Transverse colon (tissue), 4 donors: ENCODE measurements at regions not wholly inside any gene's neighbourhood (a gene's known extent, or its start where the extent isn't known, plus 50 kb on each side); places are given as distances from the start of the nearest gene placed in this dataset.
A peak's percentile ranks its signal among the peaks of the same experiment; 100 is the strongest.

Experiments used
- DNase-seq: peaks from one replicate; pipeline ENCODE4 v3.0.0-alpha.2; 2019
- H3K27ac ChIP-seq, 4 donors: fragments of 200-600 bp; sonication (generic); 2 replicates each; pipeline ENCODE4 v1.5.1; 2016 to 2018; ENCODE audit warnings: inconsistent platforms in 4 of 4
- H3K27me3 ChIP-seq: fragments of 200-600 bp; sonication (generic); 2 replicates; pipeline ENCODE4 v1.5.1; 2017; ENCODE audit warnings: inconsistent platforms
- H3K36me3 ChIP-seq, 4 donors: fragments of 200-600 bp; sonication (generic); 2 replicates each; pipeline ENCODE4 v1.5.1; 2017 to 2019; ENCODE audit warnings: inconsistent platforms in 4 of 4
- H3K4me1 ChIP-seq, 4 donors: fragments of 200-600 bp; sonication (generic); 2 replicates each; pipeline ENCODE4 v1.5.1; 2017 to 2020; ENCODE audit warnings: inconsistent platforms in 4 of 4
- H3K4me3 ChIP-seq, 4 donors: fragments of 200-600 bp; sonication (generic); 1 replicate in 1 of 4; 2 replicates in 3 of 4; pipeline versions ENCODE4 v1.5.1 to v1.6.1; 2017 to 2019; ENCODE audit warnings: inconsistent platforms in 4 of 4
- H3K9me3 ChIP-seq, 2 donors: fragments of 200-600 bp; sonication (generic); 2 replicates each; pipeline ENCODE4 v1.5.1; 2017 to 2019; ENCODE audit warnings: inconsistent platforms in 2 of 2
- EP300 ChIP-seq: sonication (generic); formaldehyde crosslinking; IDR thresholded peaks from one replicate; pipeline ENCODE4 v1.6.1; 2017; ENCODE audit warnings: antibody characterized with exemption, low read depth
- POLR2A ChIP-seq: fragments of 450-650 bp; IDR thresholded peaks from one replicate; pipeline ENCODE4 v1.6.1; 2016; ENCODE audit warnings: antibody characterized with exemption, mild to moderate bottlenecking, moderate library complexity
- POLR2AphosphoS5 ChIP-seq, 3 donors: sonication (generic); formaldehyde crosslinking; IDR thresholded peaks; one replicate each; pipeline ENCODE4 v1.6.1; 2016; ENCODE audit warnings: antibody characterized with exemption in 3 of 3
- WGBS, 2 donors: methylation state at CpG; one replicate each; pipeline ENCODE4 v1.1.5; 2018; ENCODE audit warnings: low coverage in 1 of 2; 5-methylcytosine and 5-hydroxymethylcytosine counted together
- in situ Hi-C, 4 donors: fragments of 200-750 bp; cut with MboI; loops; one replicate each; pipeline versions ENCODE4 v1.15.0 to v1.15.1; 2017; ENCODE audit warnings: low sequenced_read_pairs in 3 of 4, low pct_ligation_motif_present in 1 of 4, low pct_unique_long_range_greater_than_20kb in 1 of 4
- intact Hi-C: fragments of 100-400 bp; cut with DNase I; formaldehyde crosslinking; loops from one replicate; pipeline ENCODE4 v1.15.1; 2023; ENCODE audit warnings: low total_unique reads
- TF ChIP-seq, protein P1 (sequence below), 5 experiments: fragments of 200-600 bp in 3 of 5; fragments of 450-650 bp in 2 of 5; sonication (generic) in 3 of 5; IDR thresholded peaks; 1 replicate in 2 of 5; 2 replicates in 3 of 5; pipeline ENCODE4 v1.5.1; 2016 to 2017; ENCODE audit warnings: antibody characterized with exemption in 5 of 5, inconsistent platforms in 3 of 5, mild to moderate bottlenecking in 2 of 5, moderate library complexity in 1 of 5

DNA sequence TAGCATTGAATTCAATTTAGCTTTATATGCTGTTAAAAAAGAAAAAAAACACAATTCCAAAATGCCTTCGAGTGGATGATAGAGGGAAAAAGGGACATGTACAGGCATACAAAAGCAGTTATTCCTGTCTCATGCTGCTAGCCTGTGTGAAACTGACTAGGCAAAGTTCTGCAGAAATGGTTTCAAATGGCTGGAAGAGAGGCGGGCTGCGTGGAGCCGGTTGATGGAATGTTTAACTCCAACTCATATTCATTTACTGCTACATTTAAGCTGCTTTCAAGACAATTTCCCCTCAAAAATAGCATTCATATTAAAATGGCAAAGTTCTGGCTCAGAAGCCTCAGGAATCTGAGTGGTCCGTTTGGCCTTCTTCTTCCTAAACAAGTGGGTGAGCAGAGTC is 143.8 kb upstream of the PPARGC1A start:
- H3K27ac ChIP-seq: no peak overlapping the region
- in situ Hi-C loops (no loop called here), intact Hi-C loops (no loop called here)
- H3K4me1 ChIP-seq: no peaks in the 10 kb centered on the region
- no peak for DNase-seq
- no peaks in the 10 kb centered on the region for H3K9me3 ChIP-seq
- 85 to 86% methylated on average over 4 to 5 of the region's 5 CpGs for WGBS, 2 donors
- no peaks in the 10 kb centered on the region for H3K27me3 ChIP-seq
- H3K36me3 ChIP-seq: no peaks in the 10 kb centered on the region
- H3K4me3 ChIP-seq: no peak overlapping the region
- TF ChIP-seq POLR2A (no peak), EP300 (no peak), POLR2AphosphoS5 (IDR thresholded peaks at IDR 0.05) (no peak)
- TF ChIP-seq, protein P1, sequence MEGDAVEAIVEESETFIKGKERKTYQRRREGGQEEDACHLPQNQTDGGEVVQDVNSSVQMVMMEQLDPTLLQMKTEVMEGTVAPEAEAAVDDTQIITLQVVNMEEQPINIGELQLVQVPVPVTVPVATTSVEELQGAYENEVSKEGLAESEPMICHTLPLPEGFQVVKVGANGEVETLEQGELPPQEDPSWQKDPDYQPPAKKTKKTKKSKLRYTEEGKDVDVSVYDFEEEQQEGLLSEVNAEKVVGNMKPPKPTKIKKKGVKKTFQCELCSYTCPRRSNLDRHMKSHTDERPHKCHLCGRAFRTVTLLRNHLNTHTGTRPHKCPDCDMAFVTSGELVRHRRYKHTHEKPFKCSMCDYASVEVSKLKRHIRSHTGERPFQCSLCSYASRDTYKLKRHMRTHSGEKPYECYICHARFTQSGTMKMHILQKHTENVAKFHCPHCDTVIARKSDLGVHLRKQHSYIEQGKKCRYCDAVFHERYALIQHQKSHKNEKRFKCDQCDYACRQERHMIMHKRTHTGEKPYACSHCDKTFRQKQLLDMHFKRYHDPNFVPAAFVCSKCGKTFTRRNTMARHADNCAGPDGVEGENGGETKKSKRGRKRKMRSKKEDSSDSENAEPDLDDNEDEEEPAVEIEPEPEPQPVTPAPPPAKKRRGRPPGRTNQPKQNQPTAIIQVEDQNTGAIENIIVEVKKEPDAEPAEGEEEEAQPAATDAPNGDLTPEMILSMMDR (IDR thresholded peaks at IDR 0.05): no peak

DNA sequence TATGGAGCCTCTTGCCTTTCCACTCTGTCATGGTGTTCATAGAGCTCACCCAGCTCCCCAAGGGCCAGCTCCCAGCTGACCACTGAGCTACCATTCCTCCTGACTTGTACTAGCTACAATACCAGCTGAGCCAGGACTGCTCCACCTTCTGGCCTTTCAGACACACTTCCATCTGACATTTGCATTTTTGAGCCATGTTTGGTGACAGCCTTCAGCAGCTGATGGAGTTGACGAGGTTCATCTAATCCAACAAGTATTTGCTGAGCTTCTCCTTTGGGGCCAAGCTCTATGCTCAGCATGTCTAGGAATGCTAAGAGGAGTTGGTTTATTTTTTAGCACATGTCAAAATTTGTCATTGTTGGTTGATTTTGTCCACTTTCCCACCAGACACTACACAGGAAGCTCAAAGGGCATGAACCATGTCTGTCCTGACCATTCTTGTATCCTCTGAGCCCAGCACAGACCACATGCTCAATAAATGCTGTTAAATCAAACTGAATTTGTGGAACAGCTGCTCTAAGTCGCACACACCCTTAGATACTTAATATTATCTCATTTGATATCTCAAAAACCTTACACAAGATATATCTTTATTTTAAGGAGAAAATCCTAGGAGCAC is 142.6 kb upstream of the PPARGC1A start:
- WGBS, 2 donors: 67 to 75% methylated on average over 1 to 2 of the region's 2 CpGs
- no peaks in the 10 kb centered on the region for H3K9me3 ChIP-seq
- no peak overlapping the region for H3K4me3 ChIP-seq
- H3K36me3 ChIP-seq: no peaks in the 10 kb centered on the region
- TF ChIP-seq, protein P1 (IDR thresholded peaks at IDR 0.05): peak in 3 of 5 experiments; percentile 16 to 21 (median 20)
- no peak for TF ChIP-seq POLR2A
- no peak for TF ChIP-seq POLR2AphosphoS5 (IDR thresholded peaks at IDR 0.05)
- H3K27ac ChIP-seq: no peak overlapping the region
- DNase-seq: peak; percentile 8
- intact Hi-C loops: no loop called here
- in situ Hi-C loops: no loop called here
- no peaks in the 10 kb centered on the region for H3K4me1 ChIP-seq
- no peaks in the 10 kb centered on the region for H3K27me3 ChIP-seq

DNA sequence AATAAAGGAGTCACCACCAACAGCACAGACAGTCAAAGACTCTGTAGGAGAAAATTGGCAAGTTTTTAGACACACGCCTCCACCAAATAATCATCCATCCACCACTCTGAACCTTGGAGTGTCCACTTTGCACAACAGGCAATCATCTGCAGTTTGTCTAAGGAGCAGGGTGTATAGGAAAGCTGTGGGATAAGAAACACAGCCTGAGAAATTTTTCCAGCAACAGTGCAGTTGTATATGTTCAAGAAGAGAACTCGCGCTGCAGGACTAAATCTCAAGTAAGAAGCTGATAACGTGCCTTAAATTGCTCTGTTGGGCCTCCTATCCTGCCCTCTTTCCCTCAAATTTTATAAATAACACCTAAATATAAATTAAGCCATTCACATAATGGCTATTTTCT is 136.7 kb upstream of the PPARGC1A start:
- no peaks in the 10 kb centered on the region for H3K27me3 ChIP-seq
- H3K27ac ChIP-seq: no peak overlapping the region
- TF ChIP-seq POLR2AphosphoS5 (IDR thresholded peaks at IDR 0.05) (no peak), EP300 (no peak), POLR2A (no peak)
- TF ChIP-seq, protein P1 (IDR thresholded peaks at IDR 0.05): no peak
- no peaks in the 10 kb centered on the region for H3K36me3 ChIP-seq
- in situ Hi-C loops (no loop called here), intact Hi-C loops (no loop called here)
- H3K4me3 ChIP-seq: no peak overlapping the region
- 92% methylated on average over 4 of the region's 4 CpGs for WGBS, 2 donors
- no peaks in the 10 kb centered on the region for H3K4me1 ChIP-seq
- DNase-seq: no peak
- no peaks in the 10 kb centered on the region for H3K9me3 ChIP-seq

DNA sequence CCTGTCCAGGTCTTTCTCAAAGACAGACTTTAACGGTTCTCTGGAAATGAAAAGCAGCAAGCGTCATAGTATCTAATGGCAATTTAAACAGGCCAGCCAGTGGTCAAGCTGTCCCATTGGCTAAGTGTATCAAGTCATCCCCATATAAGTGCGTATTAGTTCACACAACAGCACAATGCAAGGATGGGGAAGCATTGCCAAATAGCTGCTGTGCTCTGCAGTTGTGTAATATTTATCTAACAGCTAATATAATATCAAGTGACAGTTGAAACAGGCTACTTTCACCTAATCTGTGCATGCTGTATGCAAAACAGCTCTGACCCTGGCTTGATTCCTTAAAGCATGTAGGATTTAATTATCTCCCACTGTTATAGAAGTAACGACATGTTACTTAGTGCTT is 134.8 kb upstream of the PPARGC1A start:
- no peak overlapping the region for H3K27ac ChIP-seq
- no peaks in the 10 kb centered on the region for H3K9me3 ChIP-seq
- in situ Hi-C loops (no loop called here), intact Hi-C loops (no loop called here)
- 78 to 90% methylated on average over 3 to 4 of the region's 4 CpGs for WGBS, 2 donors
- H3K4me1 ChIP-seq: no peaks in the 10 kb centered on the region
- no peak for DNase-seq
- H3K36me3 ChIP-seq: no peaks in the 10 kb centered on the region
- H3K27me3 ChIP-seq: no peaks in the 10 kb centered on the region
- H3K4me3 ChIP-seq: no peak overlapping the region
- TF ChIP-seq POLR2AphosphoS5 (IDR thresholded peaks at IDR 0.05): no peak
- no peak for TF ChIP-seq POLR2A
- TF ChIP-seq, protein P1 (IDR thresholded peaks at IDR 0.05): no peak
- TF ChIP-seq EP300: no peak
